GM18909 (cell line): ENCODE measurements at regions not wholly inside any gene's neighbourhood (a gene's known extent, or its start where the extent isn't known, plus 50 kb on each side); places are given as distances from the start of the nearest gene placed in this dataset.
"Not testable (repeated sequence)": the region's sequence is repeated elsewhere in the genome, so short reads cannot be mapped to it uniquely, and the experiment has no call there.

Experiments used
- ATAC-seq: cut with Tn5 transposase; IDR thresholded peaks from one replicate; pipeline ENCODE4 v1.9.1; 2021; ENCODE audit warnings: mild to moderate bottlenecking; ENCODE audit not compliant: unreplicated experiment, poor library complexity

DNA sequence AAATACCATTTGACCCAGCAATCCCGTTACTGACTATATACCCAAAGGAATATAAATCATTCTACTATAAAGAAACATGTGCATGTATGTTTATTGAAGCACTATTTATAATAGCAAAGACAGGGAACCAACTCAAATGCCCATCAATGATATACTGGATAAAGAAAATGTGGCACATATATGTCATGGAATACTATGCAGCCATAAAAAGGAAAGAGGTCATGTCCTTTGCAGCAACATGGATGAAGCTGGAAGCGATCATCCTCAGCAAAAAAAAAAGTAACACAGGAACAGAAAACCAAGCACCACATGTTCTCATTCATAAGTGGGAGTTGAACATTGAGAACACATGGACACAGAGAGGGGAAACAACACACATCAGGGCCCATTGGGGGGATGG, 99.9 kb upstream of the THUMPD2 start:
- not testable (repeated sequence) for ATAC-seq

DNA sequence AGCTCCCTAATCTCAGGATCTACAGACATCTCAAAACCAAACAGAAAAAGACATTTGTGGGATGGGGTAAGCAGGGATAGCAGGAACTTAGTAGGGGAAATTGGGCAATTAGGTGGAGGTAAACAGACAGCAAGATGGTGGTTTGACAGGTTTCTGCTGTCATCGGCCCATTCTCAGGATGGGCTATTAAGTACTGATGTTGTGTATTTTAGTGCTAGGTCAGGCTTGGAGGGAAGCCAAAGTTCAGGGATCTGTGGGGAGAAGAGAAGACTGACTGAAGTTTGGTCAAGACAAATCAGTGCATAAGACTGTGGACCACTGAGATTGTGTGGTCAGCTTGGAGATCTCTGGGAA, 96.8 kb upstream of the THUMPD2 start:
- no peak for ATAC-seq

DNA sequence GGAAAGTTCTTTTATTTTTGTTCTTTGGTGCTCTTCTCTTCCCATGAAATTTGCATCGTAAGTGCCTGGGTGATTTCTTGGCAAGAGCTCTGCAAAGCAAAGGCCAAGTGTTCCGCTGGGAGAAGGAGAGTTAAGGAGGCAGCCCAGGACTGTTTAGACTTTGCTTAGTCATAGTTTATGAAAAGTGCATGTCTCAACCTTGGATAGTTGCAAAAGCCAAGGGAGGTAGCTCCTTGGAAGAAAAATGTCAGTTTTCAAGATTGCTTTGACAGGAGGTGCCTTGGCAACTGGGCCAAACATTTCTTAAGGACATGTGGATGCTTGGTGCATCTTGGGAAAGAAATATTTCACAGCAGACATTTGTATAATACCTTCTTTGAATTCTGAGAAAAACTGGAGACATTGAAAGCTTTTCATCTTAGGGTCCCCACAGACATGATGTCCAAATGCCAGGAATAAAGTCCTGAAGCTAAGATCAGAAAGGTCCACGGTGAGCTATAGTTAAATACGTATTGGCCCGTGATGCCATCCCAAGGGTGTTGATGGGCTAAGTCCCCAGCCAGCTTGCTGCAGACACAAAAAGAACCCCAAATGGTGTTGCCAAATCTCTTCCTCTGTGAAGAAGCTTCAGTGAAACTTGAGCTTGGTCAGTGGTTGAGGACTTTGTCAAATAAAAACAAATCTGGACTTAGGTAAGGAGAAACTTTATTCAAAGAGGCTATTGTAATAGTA, 96.3 kb upstream of the THUMPD2 start:
- no peak for ATAC-seq

GRCh38 chr2:39874236-39874635, 95.2 kb upstream of the THUMPD2 start:
- ATAC-seq, result no peak

DNA sequence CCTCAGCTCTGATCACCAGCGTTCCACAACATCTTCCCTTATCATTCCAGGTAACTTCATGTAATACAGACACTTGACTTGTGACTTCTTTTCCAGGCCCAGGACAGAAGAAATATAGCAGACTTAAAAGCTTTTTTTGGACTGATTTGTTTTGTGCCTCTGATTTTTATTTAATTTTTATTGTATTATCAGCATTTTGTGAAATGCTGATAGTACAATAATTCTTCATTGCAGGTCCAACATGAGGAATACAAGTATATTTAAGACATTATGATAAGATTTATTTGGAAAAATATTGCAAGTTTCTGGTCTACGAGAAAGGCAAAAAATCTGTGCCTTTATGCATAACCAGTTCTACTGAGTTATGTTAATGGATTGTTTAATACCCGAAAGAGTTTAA, 94.5 kb upstream of the THUMPD2 start:
- no peak for ATAC-seq

- no peak for ATAC-seq
These were observed 93.7 kb upstream of the THUMPD2 start for GRCh38 chr2:39872748-39873147.

DNA sequence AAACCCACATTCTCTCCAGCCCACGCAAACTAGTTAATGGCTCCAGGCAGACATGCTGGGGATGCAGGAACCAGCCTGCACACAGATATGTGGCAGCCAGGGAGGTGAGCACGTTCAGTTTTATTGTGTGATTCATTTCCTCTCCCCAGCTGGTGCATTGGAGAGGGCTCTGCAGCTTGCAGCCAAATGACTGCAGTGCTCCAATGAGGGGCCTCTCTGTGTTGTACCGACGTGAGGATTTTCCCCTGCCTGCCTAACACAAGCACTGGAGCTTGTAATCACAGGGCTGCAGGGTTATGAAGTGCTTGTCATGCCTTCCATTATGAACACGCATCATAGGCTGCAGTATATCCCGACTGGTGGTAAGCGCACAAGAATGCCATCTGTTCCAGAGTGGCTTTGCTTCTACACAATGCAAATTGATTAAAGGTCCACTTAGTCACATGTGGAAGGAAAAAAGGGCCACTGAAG, 92.3 kb upstream of the THUMPD2 start:
- ATAC-seq, result no peak

GRCh38 chr2:39870871-39871270, 91.8 kb upstream of the THUMPD2 start:
- ATAC-seq, result no peak

DNA sequence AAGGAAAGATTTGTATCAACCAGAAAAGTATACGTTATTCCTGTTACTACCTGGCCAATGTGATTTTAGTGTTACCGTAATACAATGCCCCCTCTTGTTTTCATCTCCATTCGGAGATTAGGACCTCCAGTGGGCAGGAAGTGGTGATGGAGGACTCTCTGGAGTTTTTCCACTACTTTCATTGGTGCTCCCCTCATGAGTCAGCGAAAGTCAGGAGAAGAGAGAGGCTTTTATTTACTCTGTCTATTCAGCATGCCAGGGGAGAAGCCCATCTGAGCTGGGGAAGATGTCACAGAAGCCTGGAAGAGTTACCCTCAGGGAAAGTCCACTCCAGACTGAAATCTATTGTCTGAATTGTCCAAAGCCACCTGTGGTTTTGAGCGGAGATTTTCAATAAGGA, 88.2 kb upstream of the THUMPD2 start:
- ATAC-seq, result no peak

DNA sequence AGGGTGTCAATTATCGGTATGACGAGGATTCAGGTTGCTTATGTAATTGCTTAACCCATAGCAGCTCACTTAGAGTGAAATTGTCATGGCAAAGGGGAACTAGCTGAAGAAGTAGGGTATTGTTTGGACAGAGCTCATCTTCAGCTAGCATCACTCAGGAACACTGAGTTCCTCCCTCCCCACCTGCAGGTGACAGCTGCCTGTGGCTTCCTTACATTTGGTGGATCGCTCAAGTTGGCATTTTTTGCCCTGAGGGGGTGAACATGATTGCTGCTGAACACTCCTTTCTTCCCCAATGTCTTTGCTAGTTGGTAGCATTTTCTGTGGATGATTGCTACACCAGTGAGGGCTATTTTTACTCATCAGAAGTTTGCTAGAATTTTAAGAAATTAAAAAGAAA, 86.7 kb upstream of the THUMPD2 start:
- no peak for ATAC-seq

- not testable (repeated sequence) for ATAC-seq
These were observed 84.6 kb upstream of the THUMPD2 start for GRCh38 chr2:39863672-39864071.

DNA sequence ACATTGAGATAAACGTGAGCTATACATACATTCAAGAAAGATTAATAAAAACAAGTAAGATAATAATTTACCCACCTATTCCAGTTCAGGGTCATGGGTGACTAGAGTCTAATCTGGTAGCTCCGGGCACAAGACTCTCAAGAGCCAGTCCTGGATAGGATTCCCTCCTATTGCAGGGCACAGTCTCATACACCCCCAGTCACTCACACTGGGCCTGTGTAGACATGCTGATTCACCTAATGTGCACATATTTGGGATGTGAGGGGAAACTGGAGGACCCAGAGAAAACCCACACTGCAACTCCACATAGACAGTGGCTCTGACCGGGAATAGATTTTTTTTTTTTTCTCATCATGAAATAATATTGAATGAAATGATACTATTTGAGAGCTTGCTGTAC, 81.5 kb upstream of the THUMPD2 start:
- ATAC-seq, result no peak

GRCh38 chr2:39858677-39859076, 79.6 kb upstream of the THUMPD2 start:
- ATAC-seq, result no peak

DNA sequence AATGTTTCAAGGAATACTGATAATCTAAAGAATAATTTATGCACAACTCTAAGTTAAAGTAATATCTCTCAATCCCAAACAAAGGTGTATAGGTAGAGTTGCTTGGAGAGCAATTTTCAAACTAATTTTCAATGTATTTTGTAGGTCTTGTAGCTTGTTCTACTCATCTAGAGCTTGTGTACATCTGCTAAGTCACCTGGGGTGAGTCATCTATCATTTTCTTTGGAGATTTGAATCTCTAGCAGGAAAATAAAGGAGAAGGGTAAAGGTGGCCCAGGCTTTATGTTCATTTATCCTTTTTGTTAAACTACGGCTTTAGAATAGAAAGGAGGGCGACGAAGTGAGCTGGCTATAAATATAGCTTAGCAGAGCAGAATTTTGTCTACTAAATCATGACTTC, 76.8 kb upstream of the THUMPD2 start:
- ATAC-seq, result no peak

- ATAC-seq, result no peak
These were observed 75.7 kb upstream of the THUMPD2 start for GRCh38 chr2:39854771-39855170.

DNA sequence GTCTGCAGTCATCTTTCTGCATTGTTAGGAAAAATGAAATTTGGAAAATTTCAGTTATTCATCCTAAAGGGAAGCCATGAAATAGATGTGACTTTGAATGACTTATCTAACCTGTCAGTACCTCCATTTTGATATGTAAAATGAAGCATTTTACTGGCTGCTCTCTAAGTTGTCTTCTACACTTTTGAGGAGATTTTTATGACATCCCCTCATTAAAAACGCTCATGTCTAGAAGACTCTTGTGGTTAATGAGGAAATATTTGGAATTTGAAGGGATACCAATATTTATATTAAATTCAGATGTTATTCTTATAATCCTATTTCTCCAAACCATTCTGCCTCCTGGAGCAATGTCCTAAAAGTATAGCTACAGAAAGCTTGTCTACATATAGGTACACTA, 73.8 kb upstream of the THUMPD2 start:
- ATAC-seq, result no peak

DNA sequence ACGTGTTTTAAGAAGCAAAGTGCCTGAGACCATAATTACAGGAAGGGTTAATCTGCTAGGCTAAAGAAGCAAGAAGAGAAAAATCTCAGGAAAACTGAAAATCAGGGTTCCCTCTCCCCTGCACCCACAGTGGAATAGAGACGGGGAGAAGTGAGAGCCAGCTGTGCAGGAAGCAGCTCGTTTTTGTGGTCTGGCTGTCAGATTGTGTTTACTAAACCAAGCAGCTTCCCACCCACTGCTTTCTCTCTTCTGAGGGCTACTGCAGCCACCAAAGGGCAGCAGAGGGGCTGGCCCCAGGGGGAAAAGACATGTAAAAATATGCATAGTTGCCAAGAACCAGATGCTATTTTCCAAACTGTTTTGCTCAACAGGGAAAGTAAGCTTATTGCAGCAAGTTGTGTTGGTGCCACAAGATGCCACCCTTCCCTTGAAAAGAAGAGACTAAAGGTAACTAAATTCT, 72.6 kb upstream of the THUMPD2 start:
- ATAC-seq, result peak; percentile 91

DNA sequence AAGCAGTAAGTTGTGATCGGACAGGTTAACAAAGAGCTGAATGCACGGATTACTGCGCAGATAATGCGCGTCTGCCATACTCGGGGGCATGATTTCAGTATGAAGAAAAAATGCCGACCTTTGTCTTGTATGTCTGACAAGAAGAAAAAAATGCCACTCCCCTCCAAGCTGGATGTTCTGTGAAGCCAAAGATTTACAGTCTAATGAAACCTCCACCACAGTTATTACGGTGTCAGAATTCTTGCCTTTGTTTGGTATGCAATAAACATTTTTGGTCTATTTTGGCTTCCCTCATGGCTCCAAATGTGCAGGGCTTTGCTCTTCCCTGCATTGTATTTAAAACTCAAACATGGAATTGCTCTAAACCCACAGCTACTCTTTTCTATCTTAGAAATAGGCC, 72.2 kb upstream of the THUMPD2 start:
- ATAC-seq, result no peak

DNA sequence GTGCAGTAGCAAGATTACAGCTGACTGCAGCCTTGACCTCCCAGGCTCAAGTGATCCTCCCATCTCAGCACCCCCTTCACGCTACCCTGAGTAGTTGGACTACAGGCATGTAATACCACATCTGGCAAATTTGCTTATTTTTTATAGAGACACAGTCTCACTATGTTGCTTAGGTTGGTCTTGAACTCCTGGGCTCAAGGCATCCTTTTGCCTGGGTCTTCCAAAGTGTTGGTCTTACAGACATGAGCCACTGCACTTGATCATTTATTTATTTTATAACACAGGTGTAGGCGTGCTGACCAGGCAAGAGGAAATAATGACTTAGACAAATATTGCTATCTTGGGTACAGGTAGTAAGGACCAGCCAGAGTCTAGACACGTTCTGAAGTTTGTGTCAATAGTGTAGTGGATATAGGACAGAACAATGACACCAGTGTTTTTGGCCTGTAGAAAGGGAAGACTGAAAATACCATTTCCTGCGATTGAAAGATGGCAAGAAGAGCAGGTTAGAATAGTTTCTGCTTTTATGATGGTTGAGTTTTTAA, 71.0 kb upstream of the THUMPD2 start:
- no peak for ATAC-seq

DNA sequence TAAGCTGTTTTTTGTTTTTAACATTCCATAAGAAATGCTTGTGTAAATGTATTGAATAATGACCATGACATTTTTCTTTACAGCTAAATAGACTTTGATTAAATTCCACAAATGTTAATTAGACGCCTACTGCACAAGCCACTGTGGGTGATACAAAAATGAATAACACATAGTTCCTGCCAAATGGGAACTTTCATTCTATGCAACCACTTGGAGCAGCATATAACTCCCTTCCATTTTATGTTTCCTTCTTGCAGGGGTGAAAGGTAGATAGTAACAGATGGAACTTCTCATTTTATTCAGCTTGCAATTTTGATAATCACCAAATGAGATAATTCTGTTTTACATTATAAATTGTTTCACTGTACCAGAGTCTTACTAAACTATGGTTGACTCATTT, 70.0 kb upstream of the THUMPD2 start:
- ATAC-seq, result no peak

- ATAC-seq, result no peak
These were observed 66.5 kb upstream of the THUMPD2 start for GRCh38 chr2:39845460-39846146.
